ENCODE measurements at regions not wholly inside any gene's neighbourhood (a gene's known extent, or its start where the extent isn't known, plus 50 kb on each side); places are given as distances from the start of the nearest gene placed in this dataset.

GRCh38 chr13:59121507-59121906 lies 1042.2 kb downstream of the DIAPH3 start:
- no peak for DNase-seq (ENCODE audit: low spot score)

DNA sequence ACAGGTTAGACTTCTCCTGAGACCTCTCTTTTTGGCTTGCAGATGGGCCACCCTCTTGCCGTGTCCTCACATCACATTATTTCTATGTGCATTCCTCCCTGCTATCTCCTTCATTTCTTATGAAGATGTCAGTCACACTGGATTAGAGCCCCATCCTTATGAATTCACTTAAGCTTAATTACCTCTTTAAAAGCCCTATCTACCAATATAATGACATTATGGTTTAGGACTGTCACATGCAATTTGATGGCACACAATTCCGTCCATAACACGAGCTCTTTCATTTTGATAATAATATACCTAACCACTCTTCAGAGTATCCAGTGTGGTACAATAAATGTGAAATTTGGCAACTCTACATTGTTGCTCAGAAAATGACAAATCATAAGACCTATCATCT lies 1037.3 kb downstream of the DIAPH3 start:
- no peak for DNase-seq (ENCODE audit: low spot score)

DNA sequence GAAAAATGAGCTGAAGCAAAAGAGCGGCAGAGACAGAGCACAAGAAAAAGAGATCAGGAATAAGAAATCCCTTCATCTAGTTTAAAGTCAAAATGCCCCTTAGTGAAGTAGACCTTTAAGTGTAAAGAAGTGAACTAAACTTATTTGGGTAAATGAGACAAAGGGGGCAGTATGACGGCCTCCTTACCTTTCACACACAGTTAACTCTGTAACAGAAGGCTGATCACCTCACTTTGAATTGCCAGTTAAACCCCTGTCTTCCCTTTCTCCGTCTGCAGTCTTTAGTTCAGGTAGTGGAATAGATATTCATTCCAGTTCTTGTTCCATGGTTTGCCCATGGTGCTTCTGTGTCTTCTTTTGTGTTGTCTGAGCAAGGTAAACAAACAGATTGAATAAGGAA lies 1029.8 kb downstream of the DIAPH3 start:
- DNase-seq (ENCODE audit: low spot score), result no peak

DNA sequence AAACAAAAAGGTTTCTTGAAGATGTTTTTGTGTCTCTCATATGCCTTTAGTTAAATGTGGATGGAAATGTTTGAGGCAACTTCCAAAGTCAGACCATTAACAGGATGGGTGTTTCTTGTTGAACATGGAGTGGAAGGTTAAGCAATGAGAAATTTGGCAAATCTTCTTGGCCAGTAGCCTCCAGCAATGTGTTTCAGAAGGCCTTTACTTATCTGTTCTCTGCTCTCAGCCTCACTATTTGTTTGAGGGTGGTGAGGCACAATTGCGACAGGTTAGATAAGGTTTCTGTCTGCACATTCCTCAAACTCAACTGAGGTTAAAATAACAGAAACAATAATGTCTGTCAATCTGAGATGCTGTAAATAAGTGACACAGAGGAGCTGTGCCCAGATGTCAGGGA lies 1019.0 kb downstream of the DIAPH3 start:
- DNase-seq (ENCODE audit: low spot score), result no peak

GRCh38 chr13:59145381-59145780 lies 1018.3 kb downstream of the DIAPH3 start:
- DNase-seq (ENCODE audit: low spot score), result no peak

DNA sequence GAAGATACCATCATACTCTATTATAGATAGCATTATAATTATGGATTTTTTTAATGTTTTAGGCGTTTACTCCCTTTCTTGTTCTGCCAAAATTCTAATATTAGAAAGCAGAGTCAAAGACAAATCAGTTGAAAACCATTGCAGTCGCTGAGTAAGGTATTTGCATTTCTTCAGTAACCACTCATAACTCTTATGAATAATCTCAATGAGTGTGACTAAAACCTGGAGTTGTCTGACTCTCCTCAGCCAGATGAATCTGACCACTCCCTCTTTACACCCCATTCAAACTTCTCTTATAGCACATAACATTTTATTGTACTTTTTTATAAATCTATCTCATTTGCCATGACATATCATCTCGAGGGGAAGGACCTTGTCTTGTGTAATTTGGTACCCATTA lies 1006.5 kb downstream of the DIAPH3 start:
- DNase-seq (ENCODE audit: low spot score), result no peak

- DNase-seq (ENCODE audit: low spot score), result no peak
Observed at GRCh38 chr13:59166174-59166573, 997.6 kb downstream of the DIAPH3 start.

GRCh38 chr13:59172076-59172475 lies 991.7 kb downstream of the DIAPH3 start:
- no peak for DNase-seq (ENCODE audit: low spot score)

GRCh38 chr13:59176775-59177174 lies 987.0 kb downstream of the DIAPH3 start:
- DNase-seq (ENCODE audit: low spot score), result peak; percentile 23

DNA sequence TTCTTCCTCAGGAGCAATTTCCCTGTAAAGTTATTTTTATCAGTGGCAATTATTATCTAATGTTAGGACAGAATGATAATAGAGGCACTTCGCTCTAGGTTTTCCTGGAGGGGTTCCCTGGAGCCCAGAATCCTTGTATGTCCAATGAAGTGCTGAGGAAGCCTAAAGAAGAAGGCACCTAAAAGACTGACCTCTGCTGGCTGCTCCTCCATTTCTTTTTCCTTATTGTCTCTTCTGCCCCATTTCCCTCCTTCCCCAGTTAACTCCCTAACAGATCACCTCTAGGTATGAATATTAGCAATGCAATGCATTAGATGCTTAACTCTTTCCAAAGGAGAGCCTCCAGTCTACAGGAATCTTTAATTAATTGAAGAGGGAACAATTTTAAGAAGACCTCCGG lies 985.4 kb downstream of the DIAPH3 start:
- DNase-seq (ENCODE audit: low spot score), result peak; percentile 8

DNA sequence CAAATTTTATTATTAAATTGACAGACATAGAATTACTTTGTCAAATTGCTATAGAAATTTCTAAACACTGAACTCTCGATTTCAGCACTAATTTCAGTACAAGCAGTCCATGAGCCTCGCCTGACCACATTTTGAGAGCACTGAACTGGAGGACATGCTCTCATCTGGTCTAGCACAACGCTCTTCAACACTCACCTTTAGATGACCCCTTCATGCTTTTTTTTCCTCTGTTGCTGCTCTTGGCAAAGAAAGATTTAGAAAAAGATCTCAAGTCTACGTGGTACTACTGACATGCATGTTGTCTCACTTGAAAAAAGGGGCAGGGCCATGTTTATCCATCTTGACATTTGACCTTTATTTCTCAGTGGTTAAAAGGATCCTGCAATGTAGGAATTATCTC lies 981.5 kb downstream of the DIAPH3 start:
- no peak for DNase-seq (ENCODE audit: low spot score)

DNA sequence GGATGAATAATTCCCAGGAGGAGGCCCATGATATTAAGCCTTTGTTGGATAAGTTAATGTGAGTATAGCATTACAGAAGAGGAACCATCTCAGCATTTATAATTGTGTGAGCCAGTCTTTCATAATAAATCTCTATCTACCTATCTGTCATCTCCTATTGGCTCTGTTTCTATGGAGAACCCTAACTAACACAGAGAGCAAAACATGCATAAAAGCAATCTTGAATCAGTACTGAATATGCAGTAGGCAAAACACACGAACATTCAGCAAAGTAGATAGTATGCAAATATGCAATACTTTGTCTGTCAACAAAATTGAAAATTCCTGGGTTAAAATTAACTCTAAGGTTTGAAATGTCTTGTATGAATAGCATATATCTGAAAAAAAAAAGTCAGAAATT lies 966.3 kb downstream of the DIAPH3 start:
- DNase-seq (ENCODE audit: low spot score), result no peak

DNA sequence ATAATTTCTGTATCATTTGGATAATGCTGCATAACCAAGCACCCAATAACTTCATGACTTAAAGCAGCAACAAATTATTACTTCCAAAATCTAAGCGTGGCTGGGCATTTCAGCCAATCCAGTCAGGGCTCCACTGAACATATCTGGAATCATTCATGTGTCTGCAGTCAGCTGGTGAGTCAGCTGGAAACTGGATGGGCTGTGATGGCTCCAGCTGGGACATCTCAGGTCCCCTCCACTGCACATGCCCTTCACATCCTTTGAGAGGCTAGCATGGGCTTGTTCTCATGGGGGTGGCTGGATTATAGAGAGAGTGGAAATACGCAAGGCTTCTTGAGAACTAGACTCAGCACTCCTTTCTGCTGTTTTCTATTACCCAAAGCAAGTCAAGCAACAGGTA lies 961.9 kb downstream of the DIAPH3 start:
- DNase-seq (ENCODE audit: low spot score), result no peak

DNA sequence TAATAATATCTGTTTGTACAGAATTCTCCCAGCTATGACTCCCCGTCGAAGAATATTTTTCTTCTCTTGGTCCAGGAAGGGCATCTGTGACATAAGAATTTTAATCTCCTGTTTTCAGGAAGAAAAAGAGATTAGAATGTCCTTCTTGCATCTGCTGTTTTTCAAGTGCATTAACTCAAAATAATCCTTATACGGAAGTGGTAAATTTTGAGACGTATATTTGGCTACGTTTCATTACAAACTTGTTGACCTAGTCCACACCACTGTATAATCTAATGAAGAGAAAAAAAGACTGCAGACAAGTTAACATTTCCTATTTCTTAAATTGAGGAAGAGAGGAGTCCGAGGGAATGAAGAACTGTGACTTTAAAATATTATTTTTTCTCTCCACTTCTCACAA lies 959.9 kb downstream of the DIAPH3 start:
- no peak for DNase-seq (ENCODE audit: low spot score)

GRCh38 chr13:59205501-59205900 lies 958.2 kb downstream of the DIAPH3 start:
- DNase-seq (ENCODE audit: low spot score), result no peak

DNA sequence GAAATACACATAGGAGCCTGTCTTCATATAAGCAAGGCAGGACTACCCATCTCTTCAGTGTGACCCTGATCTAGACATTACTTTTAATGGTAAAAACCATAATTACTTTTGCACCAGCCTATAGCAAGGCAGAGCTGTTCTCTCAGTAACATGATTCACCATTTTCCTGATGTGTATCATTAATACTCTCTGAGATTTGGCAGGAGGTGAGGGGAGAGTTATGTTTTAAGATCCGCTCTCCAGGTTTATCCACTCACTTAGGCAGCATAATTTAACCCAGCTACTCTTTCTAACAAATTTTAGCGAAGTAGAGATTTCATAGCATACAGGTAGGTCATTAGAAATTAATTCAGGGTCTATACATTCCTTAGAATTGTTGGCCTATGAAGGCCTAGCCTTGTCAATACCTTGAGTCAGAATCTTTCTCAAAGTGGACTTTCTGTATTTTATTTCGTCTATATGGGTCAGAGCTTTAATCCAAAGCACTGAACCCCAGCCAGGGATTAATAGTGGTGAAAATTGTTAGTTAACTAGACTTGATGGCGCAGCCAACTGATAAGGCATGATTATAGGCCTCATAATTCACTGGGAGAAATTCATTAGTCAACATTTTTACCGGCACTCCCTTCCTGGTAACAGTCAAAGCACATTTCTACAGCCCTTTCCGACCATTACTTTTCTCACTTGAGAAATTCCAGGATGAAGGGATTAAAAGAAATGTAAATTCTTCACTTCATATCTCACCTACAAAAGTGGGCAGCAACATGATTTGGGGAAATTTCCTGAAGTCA lies 955.1 kb downstream of the DIAPH3 start:
- no peak for DNase-seq (ENCODE audit: low spot score)

- DNase-seq (ENCODE audit: low spot score), result no peak
Observed at GRCh38 chr13:59210543-59210942, 953.2 kb downstream of the DIAPH3 start.

DNA sequence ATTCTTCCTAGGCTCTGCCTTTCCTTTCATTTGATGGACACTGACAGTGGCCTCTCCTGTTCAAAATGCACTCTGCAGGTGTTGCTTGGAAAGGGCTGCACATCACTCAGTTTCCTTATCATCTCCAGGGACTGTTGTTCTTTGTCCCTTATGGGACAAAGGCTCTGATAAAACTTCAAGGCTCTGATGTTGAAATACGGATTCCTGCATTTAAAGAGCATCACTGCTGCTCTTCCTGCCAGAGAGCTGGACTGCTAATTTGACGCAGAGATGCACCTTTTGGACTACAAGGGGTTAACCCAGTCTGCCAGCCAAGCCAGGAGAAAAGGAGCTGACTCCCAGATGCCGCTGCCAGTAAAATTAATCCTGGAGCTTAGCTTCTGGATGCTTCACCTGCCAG lies 952.1 kb downstream of the DIAPH3 start:
- DNase-seq (ENCODE audit: low spot score), result no peak

GRCh38 chr13:59229401-59229800 lies 934.3 kb downstream of the DIAPH3 start:
- no peak for DNase-seq (ENCODE audit: low spot score)

DNA sequence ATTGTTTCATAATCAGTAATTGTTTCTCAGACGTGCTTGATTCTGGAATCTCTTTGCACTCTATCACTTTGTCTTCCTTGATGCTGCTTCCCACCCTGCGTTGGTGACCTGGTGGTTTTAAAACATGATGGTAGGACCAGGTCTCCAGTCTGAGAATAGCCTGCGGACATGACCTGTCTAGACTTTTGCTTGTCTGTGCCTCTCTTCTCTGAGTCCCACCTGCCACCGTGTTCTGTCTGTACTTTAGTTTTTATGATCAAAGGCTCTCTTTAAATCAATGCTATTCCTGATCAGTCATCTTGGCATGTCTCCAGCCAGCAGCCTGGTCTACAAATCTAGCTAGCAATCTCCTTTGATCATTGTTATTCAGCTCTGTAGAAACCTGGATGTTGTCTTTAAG lies 933.9 kb downstream of the DIAPH3 start:
- no peak for DNase-seq (ENCODE audit: low spot score)

GRCh38 chr13:59230484-59231264 lies 933.1 kb downstream of the DIAPH3 start:
- DNase-seq (ENCODE audit: low spot score), result no peak

DNA sequence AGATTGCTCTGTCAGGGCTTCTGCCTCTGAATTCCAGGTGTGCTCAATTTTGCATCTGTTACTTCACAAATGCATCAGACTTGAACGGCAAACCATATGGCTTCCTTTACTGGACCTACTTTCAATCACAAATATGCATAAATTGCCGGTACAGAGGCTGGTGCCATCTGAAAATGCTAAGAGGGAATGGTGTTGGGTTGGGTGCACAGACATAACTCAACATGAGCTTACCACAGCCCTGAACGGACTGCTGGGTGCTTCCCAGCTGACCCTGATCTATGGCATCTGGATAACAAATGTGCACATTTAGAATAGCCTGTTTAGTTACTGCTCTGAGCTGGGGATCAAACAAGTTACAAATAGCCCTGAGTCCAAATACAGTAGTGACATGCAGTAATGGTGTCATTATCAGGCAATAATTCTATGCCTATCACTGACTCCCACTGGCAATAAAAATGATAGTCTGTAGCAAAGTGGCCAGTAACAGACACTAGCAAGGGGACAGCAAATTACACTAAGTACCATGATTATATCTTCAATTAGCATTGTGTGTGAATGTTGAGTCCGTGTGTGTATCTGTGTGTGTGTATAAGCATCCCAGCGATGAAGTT lies 927.3 kb downstream of the DIAPH3 start:
- DNase-seq (ENCODE audit: low spot score), result no peak

GRCh38 chr13:59236944-59237343 lies 926.8 kb downstream of the DIAPH3 start:
- no peak for DNase-seq (ENCODE audit: low spot score)

All from COLO829 (cell line).